Mesendoderm (in vitro differentiated cells): ENCODE measurements at regions not wholly inside any gene's neighbourhood (a gene's known extent, or its start where the extent isn't known, plus 50 kb on each side); places are given as distances from the start of the nearest gene placed in this dataset.
A peak's percentile ranks its signal among the peaks of the same experiment; 100 is the strongest.

Experiments used
- DNase-seq: peaks from one replicate; pipeline ENCODE4 v3.0.0; 2013
- H2AK5ac ChIP-seq: 2 replicates; pipeline ENCODE4 v1.6.1; 2013; ENCODE audit warnings: low read length, inconsistent platforms
- H2BK120ac ChIP-seq: 2 replicates; pipeline ENCODE4 v1.6.1; 2013; ENCODE audit warnings: low read depth, mild to moderate bottlenecking, low read length, moderate library complexity, mixed read lengths
- H2BK15ac ChIP-seq: replicated peaks from 2 replicates; pipeline ENCODE4 v1.6.1; 2013; ENCODE audit warnings: low read depth, mild to moderate bottlenecking, moderate library complexity
- H2BK5ac ChIP-seq: 2 replicates; pipeline ENCODE4 v1.6.1; 2013; ENCODE audit warnings: low read length, inconsistent platforms
- H3K18ac ChIP-seq: 2 replicates; pipeline ENCODE4 v1.6.1; 2013; ENCODE audit warnings: mild to moderate bottlenecking, low read length, mixed read lengths
- H3K23ac ChIP-seq: one replicate; pipeline ENCODE4 v1.6.1; 2013; ENCODE audit warnings: low read length
- H3K27ac ChIP-seq: 2 replicates; pipeline ENCODE4 v1.5.1; 2013; ENCODE audit warnings: low read depth, mild to moderate bottlenecking, inconsistent platforms, low read length, moderate library complexity
- H3K27me3 ChIP-seq: 2 replicates; pipeline ENCODE4 v1.6.1; 2013; ENCODE audit warnings: low read length, control low read depth, mild to moderate bottlenecking, inconsistent platforms; ENCODE audit not compliant: insufficient read depth, poor library complexity
- H3K36me3 ChIP-seq: 2 replicates; pipeline ENCODE4 v1.6.1; 2013; ENCODE audit warnings: low read length, inconsistent platforms; ENCODE audit not compliant: control insufficient read depth, insufficient read depth
- H3K4ac ChIP-seq: one replicate; pipeline ENCODE4 v1.6.1; 2013; ENCODE audit warnings: low read depth, mild to moderate bottlenecking, low read length, moderate library complexity
- H3K4me1 ChIP-seq: 2 replicates; pipeline ENCODE4 v1.6.1; 2013; ENCODE audit warnings: low read depth, low read length, inconsistent platforms; ENCODE audit not compliant: control insufficient read depth
- H3K4me2 ChIP-seq: 2 replicates; pipeline ENCODE4 v1.6.1; 2013; ENCODE audit warnings: low read length
- H3K4me3 ChIP-seq: 2 replicates; pipeline ENCODE4 v1.5.1; 2013; ENCODE audit warnings: mild to moderate bottlenecking, low read length
- H3K56ac ChIP-seq: one replicate; pipeline ENCODE4 v1.6.1; 2013; ENCODE audit warnings: low read length
- H3K79me1 ChIP-seq: 2 replicates; pipeline ENCODE4 v1.6.1; 2013; ENCODE audit warnings: low read length, inconsistent platforms
- H3K79me2 ChIP-seq: 2 replicates; pipeline ENCODE4 v1.6.1; 2013; ENCODE audit warnings: mild to moderate bottlenecking, low read length; ENCODE audit not compliant: control insufficient read depth, insufficient read depth
- H3K9ac ChIP-seq: 2 replicates; pipeline ENCODE4 v1.6.1; 2013; ENCODE audit warnings: low read length, inconsistent platforms
- H4K5ac ChIP-seq: one replicate; pipeline ENCODE4 v1.6.1; 2013; ENCODE audit warnings: low read length
- H4K8ac ChIP-seq: one replicate; pipeline ENCODE4 v1.6.1; 2013; ENCODE audit warnings: low read depth, mild to moderate bottlenecking, control low read depth, low read length, moderate library complexity
- WGBS: extraction: QIAGEN DNeasy Blood & Tissue Kit; methylation state at CpG from one replicate; pipeline ENCODE4 v1.1.7; 2013; ENCODE audit warnings: low lambda C conversion rate, missing lambda C conversion rate; ENCODE audit not compliant: insufficient coverage; ENCODE audit errors: extremely low coverage; 5-methylcytosine and 5-hydroxymethylcytosine counted together

GRCh38 chrX:45868425-45868824, 667.7 kb upstream of the DIPK2B start:
- no peak overlapping the region for H3K56ac ChIP-seq
- no peak overlapping the region for H2AK5ac ChIP-seq
- H3K18ac ChIP-seq = no peak overlapping the region
- no peaks in the 10 kb centered on the region for H3K79me2 ChIP-seq
- H2BK15ac ChIP-seq = no peak overlapping the region
- no peaks in the 10 kb centered on the region for H3K36me3 ChIP-seq
- H4K8ac ChIP-seq = no peak overlapping the region
- WGBS = no CpG with 5 or more reads among the region's 1 CpG
- H3K4ac ChIP-seq = no peak overlapping the region
- H3K27ac ChIP-seq = no peak overlapping the region
- no peaks in the 10 kb centered on the region for H3K27me3 ChIP-seq
- H3K4me1 ChIP-seq = no peaks in the 10 kb centered on the region
- H2BK5ac ChIP-seq = no peak overlapping the region
- H4K5ac ChIP-seq = no peak overlapping the region
- no peak for DNase-seq
- no peak overlapping the region for H3K4me3 ChIP-seq
- no peaks in the 10 kb centered on the region for H3K79me1 ChIP-seq
- H3K23ac ChIP-seq = no peak overlapping the region
- H3K4me2 ChIP-seq = no peak overlapping the region
- H3K9ac ChIP-seq = no peak overlapping the region
- no peak overlapping the region for H2BK120ac ChIP-seq

GRCh38 chrX:45862801-45863200, 662.1 kb upstream of the DIPK2B start:
- H3K4ac ChIP-seq = no peak overlapping the region
- no peak overlapping the region for H3K4me3 ChIP-seq
- H2AK5ac ChIP-seq = no peak overlapping the region
- H2BK120ac ChIP-seq = no peak overlapping the region
- no peak overlapping the region for H4K8ac ChIP-seq
- H2BK15ac ChIP-seq = no peak overlapping the region
- no peaks in the 10 kb centered on the region for H3K79me2 ChIP-seq
- no CpG with 5 or more reads among the region's 1 CpG for WGBS
- H3K27ac ChIP-seq = no peak overlapping the region
- no peak overlapping the region for H2BK5ac ChIP-seq
- no peaks in the 10 kb centered on the region for H3K36me3 ChIP-seq
- H3K27me3 ChIP-seq = no peaks in the 10 kb centered on the region
- no peak overlapping the region for H3K56ac ChIP-seq
- no peak overlapping the region for H4K5ac ChIP-seq
- no peak overlapping the region for H3K23ac ChIP-seq
- H3K4me2 ChIP-seq = no peak overlapping the region
- H3K18ac ChIP-seq = no peak overlapping the region
- H3K9ac ChIP-seq = no peak overlapping the region
- H3K79me1 ChIP-seq = no peaks in the 10 kb centered on the region
- DNase-seq = no peak
- no peaks in the 10 kb centered on the region for H3K4me1 ChIP-seq

DNA sequence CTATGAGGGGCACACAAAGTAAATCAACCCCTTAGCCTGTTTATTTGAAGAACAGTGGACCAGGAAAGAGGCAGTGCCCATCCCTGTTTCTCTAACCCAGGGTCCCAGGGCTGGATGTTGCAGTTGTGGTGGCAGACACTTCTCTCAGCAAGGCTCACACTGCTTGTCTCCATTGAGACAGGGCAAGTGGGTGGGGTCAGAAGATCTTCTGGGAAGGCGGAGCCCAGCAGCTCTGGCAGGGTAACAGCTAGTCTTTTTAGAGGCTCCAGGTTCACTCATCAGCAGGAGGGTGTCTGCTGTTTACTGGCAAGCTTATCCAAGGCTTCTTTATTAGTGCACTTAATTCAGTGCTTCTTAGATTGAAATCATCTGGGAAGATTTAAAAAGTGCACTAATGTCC, 659.8 kb upstream of the DIPK2B start:
- no peaks in the 10 kb centered on the region for H3K79me1 ChIP-seq
- no peak overlapping the region for H2BK15ac ChIP-seq
- H4K8ac ChIP-seq = no peak overlapping the region
- no peak overlapping the region for H3K4me2 ChIP-seq
- no CpG with 5 or more reads among the region's 1 CpG for WGBS
- H2BK120ac ChIP-seq = no peak overlapping the region
- H3K36me3 ChIP-seq = no peaks in the 10 kb centered on the region
- no peak overlapping the region for H3K4me3 ChIP-seq
- H3K4ac ChIP-seq = no peak overlapping the region
- H3K27ac ChIP-seq = no peak overlapping the region
- H3K18ac ChIP-seq = no peak overlapping the region
- no peak overlapping the region for H3K56ac ChIP-seq
- DNase-seq = no peak
- no peaks in the 10 kb centered on the region for H3K27me3 ChIP-seq
- H2AK5ac ChIP-seq = no peak overlapping the region
- no peak overlapping the region for H3K23ac ChIP-seq
- H3K4me1 ChIP-seq = no peaks in the 10 kb centered on the region
- H3K79me2 ChIP-seq = no peaks in the 10 kb centered on the region
- no peak overlapping the region for H4K5ac ChIP-seq
- no peak overlapping the region for H2BK5ac ChIP-seq
- no peak overlapping the region for H3K9ac ChIP-seq

DNA sequence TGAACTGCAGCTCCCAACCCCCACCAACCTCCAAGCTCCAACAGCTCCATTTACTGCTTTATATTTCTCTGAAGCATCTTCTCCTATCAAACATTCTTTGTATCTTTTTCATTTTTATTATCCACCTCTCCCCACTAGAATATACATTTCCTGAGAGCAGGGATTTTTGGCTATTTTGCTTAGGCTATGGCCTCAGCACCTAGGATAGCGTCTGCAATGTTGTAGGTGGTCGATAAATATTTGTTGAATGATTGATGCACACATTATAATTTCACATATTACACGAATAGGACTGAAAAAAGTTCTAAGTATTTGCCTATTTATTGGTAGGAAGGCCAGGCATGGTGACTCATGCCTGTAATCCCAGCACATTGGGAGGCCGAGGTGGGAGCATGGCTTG, 658.7 kb upstream of the DIPK2B start:
- no CpG with 5 or more reads among the region's 4 CpGs for whole genome bisulfite sequencing

GRCh38 chrX:45852884-45853283, 652.2 kb upstream of the DIPK2B start:
- peak; percentile 37 for DNase-seq
- Histone ChIP-seq H3K4ac (no peak overlapping the region), H3K79me2 (peaks cover 26% of the 10 kb centered on the region), H3K4me3 (no peak overlapping the region), H3K4me2 (no peak overlapping the region), H3K27ac (no peak overlapping the region), H3K18ac (no peak overlapping the region), H3K23ac (no peak overlapping the region), H2AK5ac (no peak overlapping the region), H2BK5ac (no peak overlapping the region), H3K79me1 (no peaks in the 10 kb centered on the region), H4K8ac (no peak overlapping the region), H3K56ac (no peak overlapping the region), H3K9ac (no peak overlapping the region), H3K4me1 (no peaks in the 10 kb centered on the region), H3K27me3 (no peaks in the 10 kb centered on the region), H2BK15ac (no peak overlapping the region), H3K36me3 (no peaks in the 10 kb centered on the region), H4K5ac (no peak overlapping the region), H2BK120ac (no peak overlapping the region)
- no CpG with 5 or more reads among the region's 3 CpGs for WGBS

More for the DNA sequence above, 658.7 kb upstream of the DIPK2B start:
- Histone ChIP-seq H3K4me2 (no peak overlapping the region), H3K18ac (no peak overlapping the region), H3K36me3 (no peaks in the 10 kb centered on the region), H3K4me3 (no peak overlapping the region), H3K4ac (no peak overlapping the region), H2BK120ac (no peak overlapping the region), H3K79me2 (no peaks in the 10 kb centered on the region), H3K27me3 (no peaks in the 10 kb centered on the region), H3K27ac (no peak overlapping the region), H4K8ac (no peak overlapping the region), H3K23ac (no peak overlapping the region), H2BK5ac (no peak overlapping the region), H2BK15ac (no peak overlapping the region), H3K4me1 (no peaks in the 10 kb centered on the region), H3K79me1 (no peaks in the 10 kb centered on the region), H2AK5ac (no peak overlapping the region), H3K56ac (no peak overlapping the region), H3K9ac (no peak overlapping the region), H4K5ac (no peak overlapping the region)
- no peak for DNase-seq

DNA sequence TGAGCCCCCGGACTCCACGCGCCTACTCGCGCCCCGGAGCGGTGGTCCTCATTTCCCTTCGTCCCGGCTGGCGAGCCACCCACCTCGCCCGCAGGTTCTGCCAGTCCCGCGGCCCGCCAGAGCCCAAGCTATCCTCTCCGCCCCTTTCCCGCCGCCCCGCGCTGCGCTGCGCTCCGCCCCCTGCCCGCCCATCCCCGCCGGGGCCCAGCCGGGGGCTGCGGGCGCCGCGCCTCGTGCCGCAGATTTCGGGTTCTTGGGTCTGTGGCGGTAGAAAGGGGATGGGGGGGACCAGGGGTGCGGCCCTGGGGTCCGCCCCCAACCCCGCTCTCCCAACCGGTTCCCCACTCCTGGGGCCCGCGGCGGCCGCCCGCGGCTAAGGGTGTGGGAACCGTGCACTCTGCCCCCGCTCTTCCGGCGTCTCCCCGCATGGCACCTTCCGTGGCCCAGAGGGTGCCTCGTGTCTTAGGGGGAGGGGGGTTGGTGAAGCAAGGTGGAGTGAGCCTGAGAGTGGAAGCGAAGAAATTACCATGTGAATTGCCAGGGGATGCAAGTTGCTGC, 650.8 kb upstream of the DIPK2B start:
- H3K18ac ChIP-seq = peak overlapping the region; percentile 86
- H3K4me3 ChIP-seq = peak overlapping the region; percentile 76
- H4K5ac ChIP-seq = no peak overlapping the region
- H2BK120ac ChIP-seq = peak overlapping the region; percentile 92
- H3K27me3 ChIP-seq = no peaks in the 10 kb centered on the region
- peak overlapping the region; percentile 44 for H3K4me2 ChIP-seq
- peak overlapping the region; percentile 84 for H3K56ac ChIP-seq
- H4K8ac ChIP-seq = no peak overlapping the region
- no peak overlapping the region for H2BK5ac ChIP-seq
- peak overlapping the region; percentile 86 for H3K27ac ChIP-seq
- H3K4me1 ChIP-seq = no peaks in the 10 kb centered on the region
- peak; percentile 85 for DNase-seq
- no peak overlapping the region for H3K23ac ChIP-seq
- H3K79me2 ChIP-seq = peaks cover 31% of the 10 kb centered on the region
- peak overlapping the region; percentile 90 for H3K9ac ChIP-seq
- peak overlapping the region; percentile 79 for H3K4ac ChIP-seq
- WGBS = no CpG with 5 or more reads among the region's 53 CpGs
- H2BK15ac ChIP-seq = no peak overlapping the region
- no peaks in the 10 kb centered on the region for H3K79me1 ChIP-seq
- no peak overlapping the region for H2AK5ac ChIP-seq
- H3K36me3 ChIP-seq = no peaks in the 10 kb centered on the region
